ENCODE measurements at regions not wholly inside any gene's neighbourhood (a gene's known extent, or its start where the extent isn't known, plus 50 kb on each side); places are given as distances from the start of the nearest gene placed in this dataset.

DNA sequence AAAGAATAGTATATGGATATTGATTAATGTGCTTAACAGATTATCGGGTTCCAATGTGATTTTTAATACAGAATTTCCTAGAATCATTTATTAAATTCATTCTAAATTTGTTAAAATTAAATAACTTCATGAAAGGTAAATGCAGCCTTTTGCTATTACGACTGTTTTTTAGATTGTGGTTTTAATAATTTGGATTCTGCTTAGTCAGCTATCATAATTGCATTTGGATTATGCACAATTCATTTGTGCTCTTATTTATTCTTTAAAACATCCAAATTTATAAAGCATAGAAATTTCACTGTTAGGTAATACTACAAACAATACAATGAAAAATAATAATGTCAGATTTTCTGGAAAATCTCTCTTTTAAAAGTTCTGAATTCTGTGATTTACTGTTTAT, 1598.5 kb downstream of the EFNA5 start:
- TF ChIP-seq, protein P1, sequence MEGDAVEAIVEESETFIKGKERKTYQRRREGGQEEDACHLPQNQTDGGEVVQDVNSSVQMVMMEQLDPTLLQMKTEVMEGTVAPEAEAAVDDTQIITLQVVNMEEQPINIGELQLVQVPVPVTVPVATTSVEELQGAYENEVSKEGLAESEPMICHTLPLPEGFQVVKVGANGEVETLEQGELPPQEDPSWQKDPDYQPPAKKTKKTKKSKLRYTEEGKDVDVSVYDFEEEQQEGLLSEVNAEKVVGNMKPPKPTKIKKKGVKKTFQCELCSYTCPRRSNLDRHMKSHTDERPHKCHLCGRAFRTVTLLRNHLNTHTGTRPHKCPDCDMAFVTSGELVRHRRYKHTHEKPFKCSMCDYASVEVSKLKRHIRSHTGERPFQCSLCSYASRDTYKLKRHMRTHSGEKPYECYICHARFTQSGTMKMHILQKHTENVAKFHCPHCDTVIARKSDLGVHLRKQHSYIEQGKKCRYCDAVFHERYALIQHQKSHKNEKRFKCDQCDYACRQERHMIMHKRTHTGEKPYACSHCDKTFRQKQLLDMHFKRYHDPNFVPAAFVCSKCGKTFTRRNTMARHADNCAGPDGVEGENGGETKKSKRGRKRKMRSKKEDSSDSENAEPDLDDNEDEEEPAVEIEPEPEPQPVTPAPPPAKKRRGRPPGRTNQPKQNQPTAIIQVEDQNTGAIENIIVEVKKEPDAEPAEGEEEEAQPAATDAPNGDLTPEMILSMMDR (optimal IDR thresholded peaks at IDR 0.05 in 1 of 3, IDR thresholded peaks at IDR 0.05 in 1 of 3, conservative IDR thresholded peaks at IDR 0.05 in 1 of 3; ENCODE audit: extremely low read depth in 1 of 3, insufficient read depth in 2 of 3, low read length in 3 of 3), result no peak
- TF ChIP-seq EZH2 (IDR thresholded peaks at IDR 0.05; ENCODE audit: low read length), result no peak
